ENCODE measurements at regions not wholly inside any gene's neighbourhood (a gene's known extent, or its start where the extent isn't known, plus 50 kb on each side); places are given as distances from the start of the nearest gene placed in this dataset.

DNA sequence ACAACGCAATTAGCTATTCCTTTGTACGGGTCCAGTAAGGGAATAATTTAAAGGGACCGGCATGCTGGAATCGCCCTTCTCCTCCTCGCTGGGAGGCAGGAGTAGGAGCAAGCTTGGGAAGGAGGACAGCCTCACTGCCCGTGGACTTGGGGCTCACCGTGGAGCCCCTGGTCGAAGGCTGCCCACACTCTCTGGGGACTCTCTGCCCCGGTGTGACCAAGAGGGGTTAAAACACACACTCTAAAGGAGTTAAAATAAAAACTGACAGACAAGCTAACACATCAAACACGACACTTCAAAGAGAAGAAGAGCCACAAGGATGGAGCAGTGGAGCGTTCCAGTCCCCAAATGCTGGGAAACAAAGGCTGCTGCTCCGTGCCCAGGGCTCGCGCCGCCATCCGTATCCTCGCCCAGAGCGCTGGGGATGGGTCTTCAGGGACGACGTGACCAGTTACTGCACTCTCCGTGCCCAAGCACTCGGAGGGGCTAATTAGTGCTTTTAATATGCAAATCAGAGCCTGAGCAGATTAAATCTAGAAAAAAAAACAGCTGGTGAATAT, 123.3 kb downstream of the PAPOLA start:
- no peak for FAIRE-seq
- 0 out of 2 replicates have a peak, but pooled peaks cover 4% of the 10 kb centered on the region for H4K20me1 ChIP-seq (replicated peaks; ENCODE audit: control insufficient read depth, insufficient read depth, low read length)
- H3K36me3 ChIP-seq (ENCODE audit: control insufficient read depth, insufficient read depth, low read length): no peaks in the 10 kb centered on the region
- H3K9me1 ChIP-seq (ENCODE audit: control insufficient read depth, insufficient read depth, low read length): no peaks in the 10 kb centered on the region
- WGBS (ENCODE audit: insufficient coverage, low coverage, missing lambda C conversion rate): 10% methylated on average over 22 of the region's 22 CpGs
- no peak overlapping the region for H3K9ac ChIP-seq (ENCODE audit: insufficient read depth in 1 of 2, low read depth in 2 of 2, low read length in 2 of 2)
- H3K27ac ChIP-seq (ENCODE audit: extremely low read depth, low read depth, low read length): no peak overlapping the region
- ATAC-seq: no peak
- intact Hi-C loops (cut with micrococcal nuclease): no loop called here
- ChIA-PET CTCF (ENCODE audit: low intra/inter-chr PET ratio) (no interaction called here), POLR2A (interaction anchor here (0.7 to 1.7 kb wide), 4 partner anchors 11 to 904 kb away, joined by 3 read pairs; no protein-coding TSS in a partner anchor)
- H3K27me3 ChIP-seq (ENCODE audit: control insufficient read depth in 2 of 2, insufficient read depth in 2 of 2, low read length in 2 of 2): peaks cover 40 to 81% of the 10 kb centered on the region in 2 experiments
- in situ Hi-C loops (cut with MboI): no loop called here
- DNase-seq (ENCODE audit: extremely low read depth in 1 of 4, low spot score in 3 of 4): no peak
- H3K4me1 ChIP-seq (replicated peaks in 1 of 2; ENCODE audit: control insufficient read depth in 2 of 2, insufficient read depth in 2 of 2, low read length in 2 of 2): peaks cover 4 to 12% of the 10 kb centered on the region in 2 experiments; a peak in 3 of 5 replicates
- H3K4me3 ChIP-seq: no peak overlapping the region
- no peak overlapping the region for H3K4me2 ChIP-seq (ENCODE audit: insufficient read depth, low read length)
- no peak for TF ChIP-seq HES1 (IDR thresholded peaks at IDR 0.05; ENCODE audit: low read depth)
- no peak for TF ChIP-seq PHF21A (IDR thresholded peaks at IDR 0.05; ENCODE audit: borderline replicate concordance, low read depth)
- TF ChIP-seq IRF2 (CRISPR knock-in tag; IDR thresholded peaks at IDR 0.05): no peak
- TF ChIP-seq, protein P1, sequence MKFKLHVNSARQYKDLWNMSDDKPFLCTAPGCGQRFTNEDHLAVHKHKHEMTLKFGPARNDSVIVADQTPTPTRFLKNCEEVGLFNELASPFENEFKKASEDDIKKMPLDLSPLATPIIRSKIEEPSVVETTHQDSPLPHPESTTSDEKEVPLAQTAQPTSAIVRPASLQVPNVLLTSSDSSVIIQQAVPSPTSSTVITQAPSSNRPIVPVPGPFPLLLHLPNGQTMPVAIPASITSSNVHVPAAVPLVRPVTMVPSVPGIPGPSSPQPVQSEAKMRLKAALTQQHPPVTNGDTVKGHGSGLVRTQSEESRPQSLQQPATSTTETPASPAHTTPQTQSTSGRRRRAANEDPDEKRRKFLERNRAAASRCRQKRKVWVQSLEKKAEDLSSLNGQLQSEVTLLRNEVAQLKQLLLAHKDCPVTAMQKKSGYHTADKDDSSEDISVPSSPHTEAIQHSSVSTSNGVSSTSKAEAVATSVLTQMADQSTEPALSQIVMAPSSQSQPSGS (CRISPR knock-in tag; IDR thresholded peaks at IDR 0.05): no peak
- no peak for TF ChIP-seq ZFP1 (CRISPR knock-in tag; IDR thresholded peaks at IDR 0.05)
- H3K79me2 ChIP-seq (ENCODE audit: control insufficient read depth, insufficient read depth, low read length): no peaks in the 10 kb centered on the region
- BruUV-seq (replicated peaks): no TSS peak
- H2AFZ ChIP-seq (ENCODE audit: low read depth, low read length): no peak overlapping the region
- H3K9me3 ChIP-seq (replicated peaks; ENCODE audit: control insufficient read depth, insufficient read depth, low read depth, low read length): no peaks in the 10 kb centered on the region

All from K562 (cell line).